ENCODE measurements at regions not wholly inside any gene's neighbourhood (a gene's known extent, or its start where the extent isn't known, plus 50 kb on each side); places are given as distances from the start of the nearest gene placed in this dataset.

DNA sequence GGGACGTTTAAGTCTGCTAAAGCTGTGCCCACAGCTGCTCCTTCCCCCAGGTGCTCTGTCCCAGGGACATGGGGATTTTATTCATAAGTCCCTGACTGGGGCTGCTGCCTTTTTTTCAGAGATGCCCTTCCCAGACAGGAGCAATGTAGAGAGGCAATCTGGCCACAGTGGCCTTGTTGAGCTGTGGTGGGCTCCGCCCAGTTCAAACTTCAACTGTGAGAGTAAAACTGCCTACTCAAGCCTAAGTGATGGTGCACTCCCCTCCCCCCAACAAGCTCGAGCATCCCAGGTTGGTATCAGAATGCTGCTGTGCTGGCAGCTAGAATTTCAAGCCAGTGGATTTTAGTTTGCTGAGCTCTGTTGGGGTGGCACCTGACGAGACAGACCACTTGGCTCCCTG lies 1371.4 kb downstream of the ADGRL3 start:
- no peak for TF ChIP-seq POLR2A (IDR thresholded peaks at IDR 0.05)
- TF ChIP-seq, protein P1, sequence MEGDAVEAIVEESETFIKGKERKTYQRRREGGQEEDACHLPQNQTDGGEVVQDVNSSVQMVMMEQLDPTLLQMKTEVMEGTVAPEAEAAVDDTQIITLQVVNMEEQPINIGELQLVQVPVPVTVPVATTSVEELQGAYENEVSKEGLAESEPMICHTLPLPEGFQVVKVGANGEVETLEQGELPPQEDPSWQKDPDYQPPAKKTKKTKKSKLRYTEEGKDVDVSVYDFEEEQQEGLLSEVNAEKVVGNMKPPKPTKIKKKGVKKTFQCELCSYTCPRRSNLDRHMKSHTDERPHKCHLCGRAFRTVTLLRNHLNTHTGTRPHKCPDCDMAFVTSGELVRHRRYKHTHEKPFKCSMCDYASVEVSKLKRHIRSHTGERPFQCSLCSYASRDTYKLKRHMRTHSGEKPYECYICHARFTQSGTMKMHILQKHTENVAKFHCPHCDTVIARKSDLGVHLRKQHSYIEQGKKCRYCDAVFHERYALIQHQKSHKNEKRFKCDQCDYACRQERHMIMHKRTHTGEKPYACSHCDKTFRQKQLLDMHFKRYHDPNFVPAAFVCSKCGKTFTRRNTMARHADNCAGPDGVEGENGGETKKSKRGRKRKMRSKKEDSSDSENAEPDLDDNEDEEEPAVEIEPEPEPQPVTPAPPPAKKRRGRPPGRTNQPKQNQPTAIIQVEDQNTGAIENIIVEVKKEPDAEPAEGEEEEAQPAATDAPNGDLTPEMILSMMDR (IDR thresholded peaks at IDR 0.05): no peak

Measured in uterus (tissue), 2 donors.